ENCODE measurements at regions not wholly inside any gene's neighbourhood (a gene's known extent, or its start where the extent isn't known, plus 50 kb on each side); places are given as distances from the start of the nearest gene placed in this dataset.

DNA sequence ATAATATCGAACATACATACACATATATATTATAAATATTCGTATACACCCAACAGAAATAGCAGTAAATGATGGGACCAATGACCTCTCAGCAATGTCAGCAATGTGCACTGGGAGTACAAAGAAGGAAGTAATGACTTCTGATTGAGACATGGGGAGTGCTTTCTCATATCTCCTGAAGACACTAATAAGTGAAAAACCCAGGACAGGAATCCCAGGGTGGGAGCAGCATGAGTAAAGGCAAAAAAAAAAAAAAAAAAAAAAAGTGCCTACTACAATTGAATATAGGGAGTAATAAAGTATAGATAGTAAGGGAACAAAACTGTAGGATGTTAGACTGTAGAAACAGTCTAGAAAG lies 491.3 kb downstream of the IRS1 start:
- no peak for DNase-seq (ENCODE audit: extremely low read depth, low read depth)
- H3K4me3 ChIP-seq (replicated peaks; ENCODE audit: low read depth, low read length), result no peak overlapping the region
- TF ChIP-seq, protein P1, sequence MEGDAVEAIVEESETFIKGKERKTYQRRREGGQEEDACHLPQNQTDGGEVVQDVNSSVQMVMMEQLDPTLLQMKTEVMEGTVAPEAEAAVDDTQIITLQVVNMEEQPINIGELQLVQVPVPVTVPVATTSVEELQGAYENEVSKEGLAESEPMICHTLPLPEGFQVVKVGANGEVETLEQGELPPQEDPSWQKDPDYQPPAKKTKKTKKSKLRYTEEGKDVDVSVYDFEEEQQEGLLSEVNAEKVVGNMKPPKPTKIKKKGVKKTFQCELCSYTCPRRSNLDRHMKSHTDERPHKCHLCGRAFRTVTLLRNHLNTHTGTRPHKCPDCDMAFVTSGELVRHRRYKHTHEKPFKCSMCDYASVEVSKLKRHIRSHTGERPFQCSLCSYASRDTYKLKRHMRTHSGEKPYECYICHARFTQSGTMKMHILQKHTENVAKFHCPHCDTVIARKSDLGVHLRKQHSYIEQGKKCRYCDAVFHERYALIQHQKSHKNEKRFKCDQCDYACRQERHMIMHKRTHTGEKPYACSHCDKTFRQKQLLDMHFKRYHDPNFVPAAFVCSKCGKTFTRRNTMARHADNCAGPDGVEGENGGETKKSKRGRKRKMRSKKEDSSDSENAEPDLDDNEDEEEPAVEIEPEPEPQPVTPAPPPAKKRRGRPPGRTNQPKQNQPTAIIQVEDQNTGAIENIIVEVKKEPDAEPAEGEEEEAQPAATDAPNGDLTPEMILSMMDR (IDR thresholded peaks at IDR 0.05; ENCODE audit: low read depth, low read length, missing control alignments), result no peak

DNA sequence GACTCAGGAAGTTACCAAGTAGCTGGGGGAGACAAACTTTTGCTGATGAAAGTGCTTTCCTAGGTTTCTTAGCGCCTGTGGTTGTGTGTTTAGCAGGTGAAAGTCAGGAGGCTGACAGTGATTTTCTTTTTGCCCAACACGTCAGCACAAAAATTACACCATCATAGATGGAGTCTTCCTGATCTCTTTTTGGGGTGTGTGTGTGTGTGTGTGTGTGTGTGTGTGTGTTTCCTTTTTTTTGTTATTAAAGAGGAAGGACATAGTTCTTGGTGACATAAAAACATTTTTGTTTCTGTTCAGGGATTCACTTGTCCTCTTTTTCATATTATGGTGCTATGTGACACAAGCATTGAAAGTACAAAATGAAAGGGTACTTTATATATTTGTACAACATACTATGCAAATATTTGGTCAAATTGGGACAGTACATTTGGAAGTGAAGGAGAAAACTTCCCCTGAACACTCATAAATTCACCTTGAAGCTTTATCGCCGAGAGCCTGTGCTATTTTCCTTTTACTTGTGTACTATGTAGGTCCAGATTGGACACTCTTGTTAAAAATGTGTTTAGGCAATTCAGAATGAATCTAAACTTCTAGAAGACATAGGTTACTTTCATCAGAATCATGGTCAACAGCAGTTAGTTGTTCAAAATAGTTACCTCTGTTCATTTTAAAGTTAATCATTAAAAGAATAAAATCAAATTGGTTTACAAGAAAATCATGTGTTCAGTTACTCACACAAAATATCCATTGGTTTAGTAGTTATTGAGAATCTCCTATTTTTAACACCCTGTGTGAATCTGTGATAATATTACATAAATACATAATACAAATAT lies 491.9 kb downstream of the IRS1 start:
- TF ChIP-seq, protein P1 (IDR thresholded peaks at IDR 0.05; ENCODE audit: low read depth, low read length, missing control alignments), result no peak
- no peak overlapping the region for H3K4me3 ChIP-seq (replicated peaks; ENCODE audit: low read depth, low read length)
- DNase-seq (ENCODE audit: extremely low read depth, low read depth), result no peak

DNA sequence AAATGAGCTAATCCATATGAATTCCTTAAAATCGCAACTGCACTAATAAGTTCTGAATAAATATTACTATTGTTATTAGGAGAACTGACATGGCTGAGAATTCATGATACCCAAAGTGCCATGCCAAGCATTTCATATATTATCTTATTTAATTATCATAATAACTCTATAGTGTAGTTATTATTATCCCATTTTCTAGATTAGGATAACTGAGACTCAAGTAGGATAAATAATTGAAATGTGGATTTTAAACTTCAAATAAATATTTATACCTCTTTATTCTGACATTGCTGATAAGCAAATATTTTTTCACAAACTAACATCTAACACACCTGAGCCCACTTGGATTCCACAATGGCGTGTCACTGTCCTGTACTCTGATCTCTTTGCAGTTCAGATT lies 492.7 kb downstream of the IRS1 start:
- TF ChIP-seq, protein P1 (IDR thresholded peaks at IDR 0.05; ENCODE audit: low read depth, low read length, missing control alignments), result no peak
- DNase-seq (ENCODE audit: extremely low read depth, low read depth), result no peak
- H3K4me3 ChIP-seq (replicated peaks; ENCODE audit: low read depth, low read length), result no peak overlapping the region

DNA sequence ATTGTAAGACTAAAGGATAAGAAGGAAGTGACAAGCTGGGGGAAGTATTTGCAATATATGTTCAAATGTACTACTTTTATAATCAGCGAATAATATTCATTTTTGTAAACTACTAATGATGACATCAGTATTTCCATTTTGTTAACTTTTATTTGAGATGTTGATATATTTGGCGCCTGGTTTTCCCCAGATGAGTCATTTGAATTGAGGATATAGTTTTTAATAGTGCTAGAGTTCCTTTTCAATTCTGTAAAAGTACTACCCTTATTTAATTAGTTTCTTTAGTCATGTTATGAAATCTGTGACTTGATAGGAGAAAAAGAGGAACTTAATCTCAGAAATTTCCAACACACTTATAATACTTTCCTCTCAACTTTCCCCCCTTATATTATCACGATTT lies 495.3 kb downstream of the IRS1 start:
- no peak for DNase-seq (ENCODE audit: extremely low read depth, low read depth)
- H3K4me3 ChIP-seq (replicated peaks; ENCODE audit: low read depth, low read length), result no peak overlapping the region
- TF ChIP-seq, protein P1 (IDR thresholded peaks at IDR 0.05; ENCODE audit: low read depth, low read length, missing control alignments), result no peak

DNA sequence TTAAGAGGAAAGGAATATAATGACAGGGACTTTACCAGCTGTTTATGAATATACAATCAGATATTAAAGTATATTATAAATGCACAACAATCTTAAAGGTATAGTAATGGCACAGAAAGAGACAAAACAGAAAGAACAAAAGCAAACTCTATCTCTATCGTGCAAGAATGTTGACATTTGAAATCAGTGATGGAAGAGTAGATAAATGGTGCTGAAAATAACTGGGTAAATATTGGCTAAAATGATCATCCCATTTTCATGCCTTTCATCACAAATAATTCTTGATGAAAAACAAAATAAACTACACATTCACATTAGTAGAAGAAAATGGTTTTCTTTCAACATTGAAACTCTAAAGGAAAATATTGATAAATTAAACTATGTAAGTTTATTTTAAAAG lies 495.9 kb downstream of the IRS1 start:
- TF ChIP-seq, protein P1 (IDR thresholded peaks at IDR 0.05; ENCODE audit: low read depth, low read length, missing control alignments), result no peak
- no peak overlapping the region for H3K4me3 ChIP-seq (replicated peaks; ENCODE audit: low read depth, low read length)
- DNase-seq (ENCODE audit: extremely low read depth, low read depth), result no peak

DNA sequence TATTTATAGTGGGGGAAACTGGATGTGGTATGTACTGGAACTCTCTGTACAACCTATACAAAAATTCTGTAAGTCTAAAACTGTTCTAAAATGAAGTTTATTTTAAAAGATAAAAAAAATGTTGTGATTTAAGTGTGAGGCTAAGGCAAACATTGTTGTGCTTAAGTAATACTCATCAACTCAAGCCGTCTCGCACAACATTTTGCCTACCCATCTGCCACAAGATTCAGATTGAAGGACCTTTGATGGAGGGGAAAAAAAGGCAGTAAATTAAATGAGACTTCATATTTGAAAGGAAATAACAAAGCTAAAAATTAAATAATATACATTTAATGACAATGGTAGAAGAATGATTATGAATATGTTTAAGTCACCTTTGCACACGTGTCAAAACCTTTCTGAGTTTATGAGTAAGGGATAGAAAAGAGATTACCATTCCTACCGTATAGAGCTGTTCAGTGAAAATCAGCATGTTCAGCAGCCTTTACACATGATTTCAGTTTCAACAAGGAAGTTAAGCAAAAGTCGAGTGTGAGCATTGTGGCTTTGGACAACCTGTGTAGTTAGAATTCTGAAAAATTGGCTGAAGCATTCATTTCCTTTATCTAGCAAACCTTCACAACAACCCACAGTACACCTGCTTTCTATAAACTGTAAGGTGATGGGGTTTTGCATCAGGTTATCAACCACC lies 499.3 kb downstream of the IRS1 start:
- no peak for DNase-seq (ENCODE audit: extremely low read depth, low read depth)
- TF ChIP-seq, protein P1 (IDR thresholded peaks at IDR 0.05; ENCODE audit: low read depth, low read length, missing control alignments), result no peak
- no peak overlapping the region for H3K4me3 ChIP-seq (replicated peaks; ENCODE audit: low read depth, low read length)

All from HFF-Myc (cell line).